HG03342 (cell line): ENCODE measurements at regions not wholly inside any gene's neighbourhood (a gene's known extent, or its start where the extent isn't known, plus 50 kb on each side); places are given as distances from the start of the nearest gene placed in this dataset.
"Not testable (repeated sequence)": the region's sequence is repeated elsewhere in the genome, so short reads cannot be mapped to it uniquely, and the experiment has no call there.

Experiments used
- ATAC-seq: cut with Tn5 transposase; IDR thresholded peaks from one replicate; pipeline ENCODE4 v1.9.1; 2021; ENCODE audit warnings: mild to moderate bottlenecking, moderate library complexity; ENCODE audit not compliant: unreplicated experiment

- no peak for ATAC-seq
Measured at GRCh38 chr6:50961611-50962010, 142.9 kb downstream of the TFAP2B start.

GRCh38 chr6:50962213-50962759 lies 143.6 kb downstream of the TFAP2B start:
- ATAC-seq = no peak

DNA sequence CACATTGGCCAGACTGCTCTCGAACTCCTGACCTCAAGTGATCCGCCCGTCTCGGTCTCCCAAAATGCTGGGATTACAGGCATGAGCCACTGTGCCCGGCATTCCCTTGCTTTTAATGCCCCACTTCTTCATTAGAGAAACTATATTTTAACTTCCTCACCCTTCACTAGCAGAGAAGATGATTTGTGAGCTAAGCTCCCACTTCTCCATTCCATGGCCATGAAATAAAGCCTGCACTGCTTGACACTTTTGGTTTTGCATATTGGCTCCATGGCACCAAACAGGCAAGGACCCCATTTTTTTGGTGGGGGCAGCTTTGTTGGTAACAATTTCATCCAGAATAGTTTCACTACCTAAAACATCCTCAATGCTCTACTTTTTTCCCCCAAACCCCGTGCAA lies 145.3 kb downstream of the TFAP2B start:
- ATAC-seq = no peak

DNA sequence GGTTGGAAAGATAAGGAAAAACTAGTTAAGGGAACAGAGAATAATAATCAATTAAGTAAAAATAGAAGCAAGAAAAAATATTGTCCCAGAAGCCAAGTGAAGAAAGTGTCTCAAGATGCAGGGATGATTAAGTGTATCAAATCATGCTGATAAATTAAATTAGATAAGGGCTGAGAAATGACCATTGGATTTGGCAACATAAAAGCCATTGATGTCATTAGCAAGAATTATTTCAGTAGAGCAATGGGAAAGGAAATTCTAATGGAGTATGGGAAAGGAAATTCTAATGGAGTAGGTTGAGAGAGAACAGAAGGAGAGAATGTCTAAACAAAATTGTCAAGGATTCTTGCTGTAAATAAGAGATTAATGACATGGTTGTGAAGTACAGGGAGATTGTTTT lies 146.8 kb downstream of the TFAP2B start:
- no peak for ATAC-seq

- peak; percentile 94 for ATAC-seq
Measured at GRCh38 chr6:50966532-50966931, 147.9 kb downstream of the TFAP2B start.

GRCh38 chr6:50966986-50967385 lies 148.3 kb downstream of the TFAP2B start:
- ATAC-seq = peak; percentile 66

GRCh38 chr6:50968246-50968645 lies 149.6 kb downstream of the TFAP2B start:
- not testable (repeated sequence) for ATAC-seq

DNA sequence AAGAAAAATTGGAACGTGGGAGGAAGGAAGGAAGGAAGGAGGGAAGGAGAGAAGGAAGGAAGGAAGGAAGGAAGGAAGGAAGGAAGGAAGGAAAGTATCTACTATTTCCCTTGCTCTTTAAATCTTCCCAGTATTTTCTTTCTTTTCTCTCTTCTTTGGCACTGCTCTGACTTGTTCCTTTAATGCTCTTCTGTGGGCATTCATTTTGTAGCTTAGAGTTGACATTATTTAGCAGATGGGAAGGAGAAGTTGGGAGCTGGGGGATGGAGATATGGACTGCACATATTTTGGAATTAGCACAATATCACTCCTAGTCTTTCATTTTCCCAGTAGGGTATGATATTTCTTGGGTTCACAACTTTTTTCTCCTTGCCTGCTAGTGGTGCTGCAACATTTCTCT lies 152.2 kb downstream of the TFAP2B start:
- no peak for ATAC-seq

DNA sequence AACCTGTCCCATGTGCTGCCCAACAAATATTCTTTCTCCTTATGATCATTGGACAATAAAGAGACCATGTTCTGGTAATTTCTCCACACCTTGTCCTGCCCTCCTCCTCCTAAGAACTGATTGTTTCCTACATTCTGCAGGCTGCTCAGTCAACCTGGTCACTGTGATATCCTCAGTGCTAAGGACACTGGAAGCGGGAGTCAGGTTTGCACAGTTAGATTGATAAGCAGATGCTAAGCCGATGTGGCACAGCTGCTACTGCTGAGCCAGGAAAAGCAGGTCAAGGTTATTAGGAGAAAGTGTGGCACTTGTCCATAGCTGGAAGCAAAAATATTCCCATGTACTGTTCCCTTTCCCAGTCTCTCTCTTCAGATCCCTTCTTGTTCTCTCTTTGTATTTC lies 154.8 kb downstream of the TFAP2B start:
- no peak for ATAC-seq

GRCh38 chr6:50974319-50974718 lies 155.6 kb downstream of the TFAP2B start:
- ATAC-seq = no peak

DNA sequence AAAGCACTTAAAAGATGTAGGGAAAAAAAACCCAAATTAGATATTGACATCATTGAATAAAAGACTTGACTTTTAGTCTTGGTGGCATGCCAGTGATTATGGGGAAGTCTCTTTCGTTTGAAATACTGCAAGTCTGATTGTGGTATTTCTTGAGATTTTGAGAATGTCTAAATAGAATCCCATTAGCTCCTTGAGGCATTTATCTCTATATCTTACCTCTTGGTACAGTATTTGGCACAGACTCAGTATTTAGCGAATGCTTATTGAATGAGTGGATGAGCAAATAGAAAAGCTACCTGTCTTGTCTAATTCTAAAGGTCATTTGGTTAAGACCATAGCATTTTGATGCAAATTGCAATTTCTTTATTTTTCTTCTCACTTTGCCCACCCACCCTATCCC lies 156.5 kb downstream of the TFAP2B start:
- no peak for ATAC-seq

DNA sequence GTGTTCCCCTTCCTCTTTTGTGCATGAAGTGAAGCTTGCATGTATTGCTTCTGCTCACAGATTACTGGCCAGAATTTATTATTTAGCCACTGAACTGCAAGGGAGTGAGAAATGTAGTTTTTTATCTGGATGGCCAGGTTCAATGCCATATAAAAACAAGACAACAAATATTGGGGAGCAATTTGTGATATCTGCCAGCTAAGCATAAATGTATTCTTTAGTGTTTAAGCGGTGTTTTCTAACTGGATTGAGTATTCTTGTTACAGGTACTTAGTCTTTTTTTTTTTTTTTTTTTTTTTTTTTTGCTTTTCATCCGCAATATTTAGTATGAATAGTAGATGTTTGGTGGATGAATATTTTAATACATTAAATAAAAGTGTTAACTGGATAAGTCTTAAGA lies 158.2 kb downstream of the TFAP2B start:
- ATAC-seq = no peak

GRCh38 chr6:50977796-50978195 lies 159.1 kb downstream of the TFAP2B start:
- ATAC-seq = no peak

GRCh38 chr6:50978380-50979170 lies 159.9 kb downstream of the TFAP2B start:
- no peak for ATAC-seq

DNA sequence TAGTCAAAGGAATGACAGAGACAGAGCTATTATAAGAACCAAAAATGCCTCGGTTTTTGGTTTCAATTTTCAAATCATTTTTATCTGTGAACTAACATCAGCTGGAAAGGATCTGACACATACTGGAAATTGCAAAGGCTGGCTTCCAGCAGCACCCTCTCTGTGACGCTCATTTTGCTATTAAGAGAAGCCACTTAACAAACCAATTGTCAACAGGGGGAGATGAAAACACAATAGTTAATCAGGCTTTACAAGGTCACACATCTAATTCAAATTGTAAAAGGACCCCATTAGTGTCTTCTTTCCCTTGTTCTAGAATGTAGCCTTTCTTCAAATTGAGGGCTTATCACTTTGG lies 160.5 kb downstream of the TFAP2B start:
- no peak for ATAC-seq

DNA sequence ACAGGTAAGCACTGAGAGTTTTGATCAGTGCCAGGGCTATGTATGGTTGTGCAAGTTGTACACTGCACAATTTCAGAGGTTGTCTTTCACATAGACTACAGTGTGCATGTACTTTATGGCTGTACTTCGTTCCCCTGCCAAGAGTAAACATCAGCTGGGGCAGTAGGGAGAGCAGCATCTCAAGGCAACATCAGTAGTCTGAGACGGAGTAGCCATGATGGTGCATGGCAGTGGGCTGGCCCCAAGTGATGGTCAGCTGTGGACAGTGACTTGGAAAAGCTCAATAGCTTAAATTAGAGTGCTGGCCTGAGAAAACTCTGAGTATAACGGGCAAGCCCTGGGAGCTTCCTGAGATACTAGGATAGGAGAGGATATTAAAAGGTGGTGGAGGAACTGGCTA lies 165.5 kb downstream of the TFAP2B start:
- ATAC-seq = no peak

DNA sequence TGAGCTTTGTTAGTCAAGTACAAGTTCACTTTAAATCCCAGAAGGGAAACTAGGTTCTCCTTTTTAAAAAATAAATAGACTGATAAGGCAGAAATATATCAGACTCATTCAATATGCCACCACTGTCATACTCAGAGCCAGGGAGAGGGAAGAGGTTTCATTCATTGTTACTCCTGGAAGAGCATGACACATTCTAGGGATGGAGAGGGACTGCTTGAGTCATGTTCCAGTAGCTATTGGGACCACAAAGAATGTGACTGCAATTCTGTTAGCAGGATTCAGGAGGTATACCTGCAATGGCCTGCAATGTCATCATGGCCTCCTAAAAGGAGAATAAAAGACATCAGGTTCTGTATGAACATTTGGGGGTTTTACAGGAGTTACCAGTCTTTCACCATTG lies 167.6 kb downstream of the TFAP2B start:
- ATAC-seq = no peak

DNA sequence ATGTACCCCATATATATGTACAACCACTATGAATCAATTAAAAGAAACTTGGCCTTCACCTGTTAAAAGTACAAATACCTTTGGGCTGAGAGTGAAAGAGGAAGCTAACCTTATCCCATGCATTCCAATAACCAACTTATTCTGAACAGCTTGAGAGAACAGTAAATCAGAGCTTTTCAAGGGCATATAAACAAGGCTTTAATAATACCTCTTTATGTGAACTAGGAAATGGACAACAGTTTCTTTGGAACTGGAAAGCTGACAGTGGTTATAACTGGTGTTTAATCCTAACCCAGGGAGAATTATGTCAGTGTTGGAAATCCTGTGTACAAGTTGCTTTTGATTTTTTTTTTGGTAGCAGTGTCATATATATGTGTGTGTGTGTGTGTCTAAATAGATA lies 170.5 kb downstream of the TFAP2B start:
- ATAC-seq = no peak

GRCh38 chr6:50990750-50991446 lies 172.2 kb downstream of the TFAP2B start:
- ATAC-seq = no peak

DNA sequence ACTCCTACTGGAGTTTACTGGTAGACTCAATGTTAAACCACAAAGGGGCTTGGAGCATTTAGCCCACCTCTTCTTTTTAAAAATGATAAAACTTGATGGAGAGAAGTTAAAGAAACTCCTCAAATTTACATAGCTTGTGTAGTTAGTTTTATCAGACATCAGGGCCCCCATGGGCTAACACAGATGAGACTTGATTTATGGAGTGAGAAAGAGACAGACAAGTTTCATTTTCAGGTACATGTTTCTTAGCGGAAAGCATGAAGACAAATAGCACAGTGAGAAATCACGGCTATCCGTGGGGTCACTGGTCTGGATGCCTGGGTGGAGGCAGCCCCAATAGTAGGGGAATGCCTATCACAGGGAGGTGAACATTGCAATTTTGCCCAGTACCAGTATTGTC lies 173.6 kb downstream of the TFAP2B start:
- ATAC-seq = no peak

- no peak for ATAC-seq
Measured at GRCh38 chr6:50992704-50993625, 174.3 kb downstream of the TFAP2B start.
